CD14-positive monocyte (primary cell): ENCODE measurements at regions not wholly inside any gene's neighbourhood (a gene's known extent, or its start where the extent isn't known, plus 50 kb on each side); places are given as distances from the start of the nearest gene placed in this dataset.
A peak's percentile ranks its signal among the peaks of the same experiment; 100 is the strongest.

ENCODE experiments used
- DNase-seq, 3 donors: peaks; one replicate each; pipeline ENCODE4 v3.0.0-alpha.2; 2011 to 2022
- H2AFZ ChIP-seq: 2 replicates; pipeline ENCODE4 v1.6.0; 2012; ENCODE audit warnings: mild to moderate bottlenecking, low read depth, low read length, inconsistent platforms; ENCODE audit not compliant: insufficient read depth, poor library complexity, severe bottlenecking
- H3K27ac ChIP-seq, 2 donors: 1 replicate in 1 of 2; 2 replicates in 1 of 2; pipeline ENCODE4 v1.5.1; 2012 to 2013; ENCODE audit warnings: low read length in 2 of 2, control low read depth in 1 of 2, inconsistent platforms in 1 of 2, low read depth in 1 of 2, mild to moderate bottlenecking in 1 of 2
- H3K27me3 ChIP-seq, 2 donors: one replicate each; pipeline versions ENCODE4 v1.6.0 to v1.6.1; 2011 to 2013; ENCODE audit warnings: low read length in 2 of 2; ENCODE audit not compliant: control insufficient read depth in 2 of 2, insufficient read depth in 2 of 2
- H3K36me3 ChIP-seq, 2 donors: replicated peaks in 1 of 2; 1 replicate in 1 of 2; 2 replicates in 1 of 2; pipeline versions ENCODE4 v1.5.1 to v1.6.1; 2012 to 2013; ENCODE audit warnings: low read length in 2 of 2, control low read depth in 1 of 2, inconsistent platforms in 1 of 2, mild to moderate bottlenecking in 1 of 2; ENCODE audit not compliant: insufficient read depth in 2 of 2, control insufficient read depth in 1 of 2
- H3K4me1 ChIP-seq, 2 donors: 1 replicate in 1 of 2; 2 replicates in 1 of 2; pipeline versions ENCODE4 v1.5.1 to v1.6.1; 2012 to 2013; ENCODE audit warnings: low read length in 2 of 2, control low read depth in 1 of 2, inconsistent platforms in 1 of 2, mild to moderate bottlenecking in 1 of 2, moderate library complexity in 1 of 2; ENCODE audit not compliant: insufficient read depth in 2 of 2, control insufficient read depth in 1 of 2
- H3K4me2 ChIP-seq: replicated peaks from 2 replicates; pipeline ENCODE3; 2012; ENCODE audit warnings: low read length, moderate library complexity, mild to moderate bottlenecking; ENCODE audit not compliant: poor library complexity, severe bottlenecking; ENCODE audit errors: extremely low read depth
- H3K4me3 ChIP-seq, 3 experiments: fragments of 200-600 bp in 1 of 3; sonication (generic) in 1 of 3; replicated peaks in 1 of 3; 1 replicate in 2 of 3; 2 replicates in 1 of 3; pipeline ENCODE4 v1.5.1; 2011 to 2013; ENCODE audit warnings: low read length in 3 of 3, mild to moderate bottlenecking in 3 of 3, control low read depth in 2 of 3, low read depth in 2 of 3, inconsistent platforms in 1 of 3, moderate library complexity in 1 of 3
- H3K79me2 ChIP-seq: 2 replicates; pipeline ENCODE4 v1.6.0; 2012; ENCODE audit warnings: mild to moderate bottlenecking, control low read depth, inconsistent platforms, low read length, moderate library complexity; ENCODE audit not compliant: insufficient read depth
- H3K9ac ChIP-seq: 2 replicates; pipeline ENCODE4 v1.6.0; 2017; ENCODE audit warnings: low read length, mild to moderate bottlenecking; ENCODE audit not compliant: insufficient read depth, poor library complexity, severe bottlenecking
- H3K9me3 ChIP-seq, 2 donors: replicated peaks in 1 of 2; 1 replicate in 1 of 2; 2 replicates in 1 of 2; pipeline versions ENCODE4 v1.5.1 to v1.6.1; 2012 to 2013; ENCODE audit warnings: low read length in 2 of 2, control low read depth in 1 of 2; ENCODE audit not compliant: control insufficient read depth in 1 of 2, insufficient read depth in 1 of 2
- H4K20me1 ChIP-seq: 2 replicates; pipeline ENCODE4 v1.6.0; 2012; ENCODE audit warnings: mild to moderate bottlenecking, low read length, control low read depth, moderate library complexity; ENCODE audit not compliant: insufficient read depth
- H3K27ac Mint-ChIP-seq, 7 donors: one replicate each; pipeline ENCODE4 v1.8.0; 2020; ENCODE audit warnings: mild to moderate bottlenecking in 7 of 7, mixed read lengths in 7 of 7, moderate library complexity in 6 of 7, inconsistent platforms in 2 of 7
- H3K27me3 Mint-ChIP-seq, 3 donors: one replicate each; pipeline ENCODE4 v1.8.0; 2021 to 2022; ENCODE audit warnings: low read depth in 3 of 3, mild to moderate bottlenecking in 3 of 3, mixed read lengths in 3 of 3, moderate library complexity in 3 of 3, inconsistent platforms in 1 of 3
- H3K36me3 Mint-ChIP-seq, 2 donors: one replicate each; pipeline ENCODE4 v1.8.0; 2020; ENCODE audit warnings: mixed read lengths in 2 of 2, inconsistent platforms in 1 of 2, mild to moderate bottlenecking in 1 of 2
- H3K4me1 Mint-ChIP-seq: one replicate; pipeline ENCODE4 v1.8.0; 2020; ENCODE audit warnings: mild to moderate bottlenecking, mixed read lengths
- H3K4me3 Mint-ChIP-seq, 2 donors: one replicate each; pipeline ENCODE4 v1.8.0; 2020; ENCODE audit warnings: mild to moderate bottlenecking in 2 of 2, mixed read lengths in 2 of 2, moderate library complexity in 1 of 2
- H3K9me3 Mint-ChIP-seq, 7 donors: one replicate each; pipeline ENCODE4 v1.8.0; 2020 to 2022; ENCODE audit warnings: mixed read lengths in 7 of 7, mild to moderate bottlenecking in 6 of 7, moderate library complexity in 6 of 7, inconsistent platforms in 2 of 7
- WGBS: methylation state at CpG from one replicate; pipeline ENCODE4 v1.1.5; 2013; ENCODE audit warnings: missing lambda C conversion rate; ENCODE audit not compliant: insufficient coverage; 5-methylcytosine and 5-hydroxymethylcytosine counted together
- intact Hi-C, 2 donors: fragments of 100-400 bp; cut with micrococcal nuclease; formaldehyde crosslinking; loops; one replicate each; pipeline versions ENCODE4 v1.15.0 to v1.15.1; 2023
- TF ChIP-seq, protein P1 (sequence below): fragments of 200-600 bp; IDR thresholded peaks from one replicate; pipeline ENCODE4 v1.8.0; 2022; ENCODE audit warnings: antibody characterized with exemption, mild to moderate bottlenecking

DNA sequence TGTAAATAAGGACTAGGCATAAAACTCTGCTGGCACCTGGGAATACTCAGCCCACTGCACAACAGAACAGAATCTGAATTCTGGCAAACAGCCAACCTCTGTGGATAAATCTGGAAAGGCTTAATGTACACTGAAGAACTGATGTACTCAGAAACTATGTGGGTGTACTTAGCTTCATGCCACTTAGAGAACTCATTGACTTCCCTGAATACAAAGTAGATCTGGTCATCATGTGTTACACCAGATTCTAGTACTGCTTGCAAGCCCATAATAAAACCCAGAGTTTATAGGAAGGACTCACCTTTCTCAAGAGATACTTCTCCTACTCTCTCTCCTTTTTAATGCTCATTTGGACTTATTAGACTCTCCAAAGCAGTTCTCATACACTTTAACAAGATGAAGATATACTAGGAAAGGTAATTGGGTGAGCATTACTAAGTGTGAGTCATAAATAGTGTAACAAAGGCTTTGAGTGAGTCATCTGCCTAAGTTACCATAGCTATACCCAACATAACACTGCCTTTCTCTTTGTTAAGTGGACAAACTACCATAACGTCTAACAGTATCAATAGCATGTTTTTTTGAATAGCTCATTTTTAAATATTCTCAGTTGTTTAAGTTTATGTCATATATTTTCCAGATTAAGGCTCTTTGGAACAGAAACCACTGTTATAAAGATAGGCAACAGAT is 309.1 kb downstream of the MDFIC start:
- peak in 2 of 3 donors; percentile 8 to 34 for DNase-seq
- intact Hi-C loops, result no loop called here
- H3K9me3 ChIP-seq, result no peaks in the 10 kb centered on the region
- H3K4me2 ChIP-seq, result no peak overlapping the region
- no peaks in the 10 kb centered on the region for H3K4me1 ChIP-seq
- TF ChIP-seq, protein P1, sequence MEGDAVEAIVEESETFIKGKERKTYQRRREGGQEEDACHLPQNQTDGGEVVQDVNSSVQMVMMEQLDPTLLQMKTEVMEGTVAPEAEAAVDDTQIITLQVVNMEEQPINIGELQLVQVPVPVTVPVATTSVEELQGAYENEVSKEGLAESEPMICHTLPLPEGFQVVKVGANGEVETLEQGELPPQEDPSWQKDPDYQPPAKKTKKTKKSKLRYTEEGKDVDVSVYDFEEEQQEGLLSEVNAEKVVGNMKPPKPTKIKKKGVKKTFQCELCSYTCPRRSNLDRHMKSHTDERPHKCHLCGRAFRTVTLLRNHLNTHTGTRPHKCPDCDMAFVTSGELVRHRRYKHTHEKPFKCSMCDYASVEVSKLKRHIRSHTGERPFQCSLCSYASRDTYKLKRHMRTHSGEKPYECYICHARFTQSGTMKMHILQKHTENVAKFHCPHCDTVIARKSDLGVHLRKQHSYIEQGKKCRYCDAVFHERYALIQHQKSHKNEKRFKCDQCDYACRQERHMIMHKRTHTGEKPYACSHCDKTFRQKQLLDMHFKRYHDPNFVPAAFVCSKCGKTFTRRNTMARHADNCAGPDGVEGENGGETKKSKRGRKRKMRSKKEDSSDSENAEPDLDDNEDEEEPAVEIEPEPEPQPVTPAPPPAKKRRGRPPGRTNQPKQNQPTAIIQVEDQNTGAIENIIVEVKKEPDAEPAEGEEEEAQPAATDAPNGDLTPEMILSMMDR, result no peak
- no peaks in the 10 kb centered on the region for H3K27me3 ChIP-seq
- no peak overlapping the region for H3K4me3 ChIP-seq
- Mint-ChIP-seq H3K27ac (no peak overlapping the region), H3K9me3 (peaks cover 0 to 5% (median 0%) of the 10 kb centered on the region in 7 donors), H3K36me3 (no peaks in the 10 kb centered on the region), H3K4me3 (no peak overlapping the region), H3K4me1 (no peaks in the 10 kb centered on the region), H3K27me3 (peaks cover 0 to 1% (median 0%) of the 10 kb centered on the region in 3 donors)
- no peak overlapping the region for H3K9ac ChIP-seq
- no peak overlapping the region for H2AFZ ChIP-seq
- no peak overlapping the region for H3K27ac ChIP-seq
- WGBS, result no CpG with 5 or more reads among the region's 1 CpG
- H4K20me1 ChIP-seq, result no peaks in the 10 kb centered on the region
- no peaks in the 10 kb centered on the region for H3K79me2 ChIP-seq
- no peaks in the 10 kb centered on the region for H3K36me3 ChIP-seq

DNA sequence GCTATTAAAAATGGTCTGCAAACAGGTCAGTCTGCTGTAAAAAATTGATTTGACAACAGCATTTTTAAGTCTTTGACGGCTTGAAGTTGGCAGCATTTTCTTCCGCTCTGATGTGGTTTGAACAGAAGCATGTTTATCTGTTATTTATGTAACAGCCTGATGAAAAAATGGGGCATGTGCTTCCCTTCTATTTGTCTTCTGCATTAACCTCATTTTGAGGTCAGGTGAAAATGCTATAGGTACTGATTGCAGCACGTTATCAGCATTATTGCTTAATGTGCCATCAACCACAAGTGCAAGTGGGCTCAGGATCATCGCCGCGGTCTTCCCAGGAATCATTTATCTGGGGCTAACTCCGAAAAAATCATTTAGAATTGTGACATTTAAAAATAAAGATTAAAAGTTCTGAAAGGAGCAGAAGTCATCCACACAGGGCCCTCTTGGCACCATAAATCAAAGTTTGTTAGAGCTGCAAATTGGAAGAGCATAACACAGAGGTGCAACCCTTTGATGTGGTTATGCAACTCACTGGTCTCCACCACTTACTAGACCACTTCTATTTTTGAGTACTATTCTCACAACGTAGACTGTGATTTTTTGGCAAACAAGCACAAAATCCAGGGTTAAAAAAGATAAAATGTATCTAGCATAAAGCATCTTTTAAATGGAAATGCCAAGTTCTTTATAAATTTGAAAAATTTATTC is 307.7 kb downstream of the MDFIC start:
- intact Hi-C loops, result no loop called here
- no peaks in the 10 kb centered on the region for H3K36me3 ChIP-seq
- H3K4me2 ChIP-seq, result no peak overlapping the region
- 93% methylated on average over 5 of the region's 8 CpGs for WGBS
- no peak overlapping the region for H3K9ac ChIP-seq
- no peaks in the 10 kb centered on the region for H3K27me3 ChIP-seq
- Mint-ChIP-seq H3K36me3 (no peaks in the 10 kb centered on the region), H3K9me3 (no peaks in the 10 kb centered on the region), H3K27me3 (peaks cover 0 to 1% (median 0%) of the 10 kb centered on the region in 3 donors), H3K4me3 (no peak overlapping the region), H3K4me1 (no peaks in the 10 kb centered on the region), H3K27ac (no peak overlapping the region)
- no peak overlapping the region for H3K27ac ChIP-seq
- no peak for DNase-seq
- H3K9me3 ChIP-seq, result no peaks in the 10 kb centered on the region
- no peaks in the 10 kb centered on the region for H4K20me1 ChIP-seq
- no peaks in the 10 kb centered on the region for H3K79me2 ChIP-seq
- TF ChIP-seq, protein P1, result no peak
- no peak overlapping the region for H3K4me3 ChIP-seq
- no peak overlapping the region for H2AFZ ChIP-seq
- no peaks in the 10 kb centered on the region for H3K4me1 ChIP-seq
